Gastroesophageal sphincter (tissue), 3 donors: ENCODE measurements at regions not wholly inside any gene's neighbourhood (a gene's known extent, or its start where the extent isn't known, plus 50 kb on each side); places are given as distances from the start of the nearest gene placed in this dataset.

Source experiments
- CTCF ChIP-seq, 4 experiments: fragments of 200-600 bp in 2 of 4; fragments of 450-650 bp in 2 of 4; sonication (generic) in 1 of 4; IDR thresholded peaks; one replicate each; pipeline ENCODE4 v1.5.1; 2017 to 2019; ENCODE audit warnings: antibody characterized with exemption in 4 of 4, mild to moderate bottlenecking in 2 of 4, moderate library complexity in 2 of 4
- EP300 ChIP-seq: sonication (generic); formaldehyde crosslinking; IDR thresholded peaks from one replicate; pipeline ENCODE4 v1.6.1; 2017; ENCODE audit warnings: antibody characterized with exemption, mild to moderate bottlenecking
- POLR2A ChIP-seq, 2 donors: fragments of 450-650 bp; IDR thresholded peaks; one replicate each; pipeline ENCODE4 v1.6.1; 2017; ENCODE audit warnings: antibody characterized with exemption in 2 of 2, mild to moderate bottlenecking in 2 of 2, moderate library complexity in 1 of 2

- TF ChIP-seq EP300 (no peak), CTCF (IDR thresholded peaks at IDR 0.05) (no peak), POLR2A (IDR thresholded peaks at IDR 0.05) (no peak)
These were observed 379.2 kb downstream of the KDM5D start for GRCh38 chrY:19365321-19365720.
